ENCODE measurements at regions not wholly inside any gene's neighbourhood (a gene's known extent, or its start where the extent isn't known, plus 50 kb on each side); places are given as distances from the start of the nearest gene placed in this dataset.

DNA sequence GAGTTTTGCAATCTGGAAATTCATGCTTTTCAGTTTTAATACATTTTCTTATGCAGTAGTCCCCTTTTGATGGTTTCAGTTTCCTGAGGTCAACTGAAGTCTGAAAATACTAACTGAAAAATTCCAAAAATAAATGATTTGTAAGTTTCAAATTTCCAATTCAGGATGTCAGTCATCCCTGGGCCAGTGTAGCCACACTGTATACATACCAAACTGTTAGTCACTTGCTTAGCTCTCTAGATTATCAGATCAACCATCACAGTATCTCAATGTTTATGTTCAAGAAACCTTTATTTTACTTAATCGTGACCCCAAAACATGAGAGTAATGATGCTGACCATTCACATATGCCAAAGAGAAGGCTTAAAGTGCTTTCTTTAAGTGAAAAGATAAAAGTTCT lies 715.5 kb downstream of the GBE1 start:
- DNase-seq (ENCODE audit: low spot score) = no peak

DNA sequence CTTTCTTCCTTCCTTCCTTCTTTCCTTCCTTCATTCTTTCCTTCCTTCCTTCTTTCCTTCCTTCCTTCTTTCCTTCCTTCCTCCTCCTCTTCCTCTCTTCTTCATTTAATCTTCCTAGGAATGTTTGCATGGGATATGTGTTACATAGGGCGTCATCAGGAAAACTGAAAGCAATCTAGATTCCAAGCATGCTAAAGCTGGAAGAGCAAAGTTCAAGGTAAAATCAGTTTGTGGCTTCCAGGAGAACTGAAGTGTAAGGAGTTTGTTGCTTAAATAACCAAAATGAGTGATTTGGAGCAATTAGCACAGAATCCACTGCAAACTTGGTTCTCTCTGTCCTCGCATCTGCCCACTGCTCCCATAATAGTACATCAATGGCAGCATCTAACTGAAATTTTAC lies 716.2 kb downstream of the GBE1 start:
- no peak for DNase-seq (ENCODE audit: low spot score)

DNA sequence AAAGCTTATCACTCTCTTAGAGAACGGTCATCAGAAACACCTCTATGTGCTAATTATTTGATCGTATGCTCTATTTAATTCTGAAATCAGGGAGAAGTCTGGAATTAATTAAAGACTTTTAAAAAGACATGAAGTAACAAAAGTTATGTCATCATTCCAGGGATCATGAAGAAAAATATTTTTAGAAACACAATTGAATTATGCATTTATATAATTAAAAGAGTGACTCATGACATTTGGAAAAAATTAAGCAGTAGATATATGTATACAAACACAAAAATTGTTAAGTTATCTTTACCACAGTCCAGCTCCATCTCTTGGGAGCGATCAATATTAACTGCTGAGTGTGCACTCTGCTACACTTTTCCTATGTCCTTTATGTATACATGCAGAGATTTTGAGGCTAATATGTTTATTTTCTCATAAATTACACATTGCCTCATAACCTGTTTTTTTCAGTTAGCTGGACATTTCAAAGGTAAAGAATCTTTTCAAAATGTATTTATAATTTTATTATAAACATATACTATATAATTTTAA lies 717.7 kb downstream of the GBE1 start:
- no peak for DNase-seq (ENCODE audit: low spot score)

- no peak for DNase-seq (ENCODE audit: low spot score)
Measured at GRCh38 chr3:81043009-81043408, 718.4 kb downstream of the GBE1 start.

DNA sequence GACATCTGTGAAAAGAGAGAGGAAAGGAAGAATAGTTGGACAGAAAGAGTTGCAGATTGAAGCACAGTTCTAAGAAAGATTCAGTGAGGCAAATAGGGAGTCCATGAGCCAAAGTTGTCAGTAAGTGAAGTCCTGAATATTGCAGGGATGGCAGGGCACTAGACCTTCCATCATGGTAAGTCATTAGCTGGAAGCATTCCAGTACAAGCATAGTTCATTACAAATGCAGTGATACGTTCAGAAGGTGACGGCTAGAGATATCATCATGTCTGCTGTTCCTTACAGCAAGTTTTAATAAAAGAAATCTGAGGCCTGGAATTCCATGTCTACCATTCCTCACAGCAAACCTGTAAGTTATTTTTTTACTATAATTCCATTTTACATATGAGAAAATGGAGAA lies 720.1 kb downstream of the GBE1 start:
- no peak for DNase-seq (ENCODE audit: low spot score)

GRCh38 chr3:81040107-81040506 lies 721.3 kb downstream of the GBE1 start:
- no peak for DNase-seq (ENCODE audit: low spot score)

- no peak for DNase-seq (ENCODE audit: low spot score)
Measured at GRCh38 chr3:81033684-81034083, 727.8 kb downstream of the GBE1 start.

DNA sequence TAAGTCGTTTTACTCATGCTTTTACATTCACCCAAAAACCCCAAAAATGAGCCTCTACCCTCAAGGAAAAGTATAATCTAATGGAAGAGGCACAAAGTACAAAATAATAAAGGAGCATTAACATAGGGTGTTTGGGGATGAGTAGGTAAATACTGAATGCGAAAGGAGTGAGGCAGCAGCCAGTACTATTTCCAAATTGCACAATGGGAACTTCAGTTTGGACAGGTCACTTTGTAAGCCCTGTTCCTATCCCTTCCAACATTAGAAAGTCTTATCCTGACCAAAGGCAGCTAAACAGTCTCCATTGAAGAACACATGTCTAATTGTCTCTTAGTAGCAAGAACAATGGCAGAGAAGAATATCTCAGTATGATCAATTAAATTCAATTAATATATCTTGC lies 728.3 kb downstream of the GBE1 start:
- DNase-seq (ENCODE audit: low spot score) = no peak

DNA sequence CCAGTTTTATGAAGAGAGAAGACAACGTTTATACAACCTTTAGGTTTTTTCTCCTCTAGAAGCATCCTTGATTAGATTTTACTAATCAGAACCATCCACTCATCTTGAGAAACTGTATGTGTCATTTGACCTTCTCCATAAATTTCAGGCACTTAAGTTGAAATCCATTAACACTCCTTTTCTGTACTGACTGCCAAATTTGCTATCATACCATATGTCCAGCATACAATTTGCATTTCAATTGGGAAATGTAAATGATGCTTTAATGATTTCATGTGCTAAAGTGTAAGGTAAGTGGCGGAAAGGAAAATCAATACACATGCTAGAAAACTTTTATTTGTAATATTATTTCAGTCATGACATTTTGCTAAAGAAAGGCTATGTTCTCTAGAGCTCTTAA lies 731.6 kb downstream of the GBE1 start:
- no peak for DNase-seq (ENCODE audit: low spot score)

DNA sequence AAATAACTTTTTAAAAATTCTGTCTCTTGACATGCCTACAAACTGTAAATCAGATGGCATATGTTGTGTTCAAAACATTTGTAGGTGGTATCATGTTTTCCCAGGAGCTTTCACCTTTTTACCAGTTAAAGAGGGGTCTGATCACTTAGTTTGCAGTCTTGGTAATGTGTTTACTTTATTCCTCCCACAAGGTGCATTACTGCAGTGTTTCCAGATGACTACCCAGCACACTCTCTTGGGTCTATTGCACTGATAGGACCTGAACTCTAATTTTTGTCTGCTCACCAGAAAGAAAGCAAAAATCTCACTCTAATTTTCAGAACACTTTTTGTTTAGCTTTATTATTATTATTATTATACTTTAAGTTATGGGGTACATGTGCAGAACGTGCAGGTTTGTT lies 734.1 kb downstream of the GBE1 start:
- no peak for DNase-seq (ENCODE audit: low spot score)

- DNase-seq (ENCODE audit: low spot score) = no peak
Measured at GRCh38 chr3:81024560-81024959, 736.9 kb downstream of the GBE1 start.

DNA sequence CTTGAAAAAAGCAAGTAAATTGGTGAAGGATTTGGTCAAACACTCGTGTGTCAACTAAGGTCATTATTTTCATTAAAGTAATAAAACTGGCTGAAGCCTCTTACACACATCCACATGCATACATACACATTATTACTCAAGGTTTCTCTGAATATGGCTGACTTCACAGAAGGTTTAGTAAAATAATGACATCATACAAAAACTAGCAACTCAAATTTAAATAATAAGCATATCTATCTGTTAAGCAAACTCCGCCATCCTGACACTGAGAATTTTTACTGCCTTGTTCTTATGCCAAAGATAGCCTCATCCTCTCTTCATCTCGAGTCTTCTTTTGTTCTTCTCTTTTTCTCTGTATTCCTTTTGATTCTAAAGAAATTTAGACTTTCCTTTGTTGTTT lies 739.1 kb downstream of the GBE1 start:
- DNase-seq (ENCODE audit: low spot score) = no peak

DNA sequence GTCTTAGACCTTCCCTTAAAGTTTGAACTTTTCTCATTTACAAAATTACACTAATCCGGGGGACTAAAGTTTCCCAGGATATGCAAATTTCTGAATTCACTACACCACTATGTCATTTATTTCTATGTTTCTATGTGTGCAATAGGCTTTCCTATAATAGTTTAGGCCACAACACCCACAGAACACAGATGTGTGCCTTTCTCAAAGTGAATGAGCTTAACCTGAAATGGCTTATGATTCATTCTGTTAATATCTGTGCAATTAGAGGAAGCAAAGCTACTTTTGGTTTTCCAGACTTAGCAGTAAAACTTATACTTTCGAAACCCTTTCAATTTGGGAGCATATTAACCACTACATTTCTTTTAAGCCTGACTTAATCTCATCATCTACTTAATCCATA lies 748.1 kb downstream of the GBE1 start:
- no peak for DNase-seq (ENCODE audit: low spot score)

DNA sequence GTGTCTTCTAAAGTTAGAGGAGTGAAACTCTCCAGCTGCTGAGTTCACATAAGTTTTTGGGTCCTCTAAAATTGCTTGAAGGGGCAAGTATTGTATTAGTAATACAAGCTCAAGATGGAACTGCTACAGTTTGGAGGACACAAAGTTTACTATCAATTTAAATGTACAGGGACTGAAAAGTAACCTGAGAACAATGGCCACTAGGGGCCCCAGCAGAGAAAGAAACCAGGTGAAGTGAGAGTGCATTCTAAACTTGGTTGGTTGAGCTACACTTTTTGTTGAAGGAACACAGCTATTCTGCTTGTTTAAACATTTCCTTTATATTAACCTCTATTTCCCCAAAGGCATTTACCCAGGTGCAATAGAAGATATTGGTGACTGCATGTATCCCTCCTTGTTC lies 755.5 kb downstream of the GBE1 start:
- no peak for DNase-seq (ENCODE audit: low spot score)

DNA sequence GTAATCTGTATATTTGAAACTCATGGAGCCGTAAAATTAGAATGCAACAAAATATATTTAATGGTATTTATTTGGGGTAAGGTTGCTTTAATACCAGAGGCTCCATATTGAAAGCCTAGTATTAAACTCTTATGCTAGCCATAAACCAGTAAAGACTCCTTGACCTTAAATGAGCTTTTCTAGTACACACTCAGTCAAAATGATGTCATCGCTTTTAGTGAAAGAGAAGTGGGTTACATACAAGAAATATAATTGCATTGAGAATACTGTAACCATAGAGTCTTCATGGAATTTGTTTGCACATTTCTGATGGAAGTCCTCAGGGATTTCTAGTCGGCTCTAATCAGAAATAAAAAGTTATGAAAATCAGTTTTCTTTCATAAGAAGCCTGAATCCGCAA lies 757.6 kb downstream of the GBE1 start:
- no peak for DNase-seq (ENCODE audit: low spot score)

GRCh38 chr3:81003008-81003645 lies 758.3 kb downstream of the GBE1 start:
- no peak for DNase-seq (ENCODE audit: low spot score)

- no peak for DNase-seq (ENCODE audit: low spot score)
Measured at GRCh38 chr3:80999481-80999880, 762.0 kb downstream of the GBE1 start.

- DNase-seq (ENCODE audit: low spot score) = no peak
Measured at GRCh38 chr3:80998022-80998421, 763.4 kb downstream of the GBE1 start.

DNA sequence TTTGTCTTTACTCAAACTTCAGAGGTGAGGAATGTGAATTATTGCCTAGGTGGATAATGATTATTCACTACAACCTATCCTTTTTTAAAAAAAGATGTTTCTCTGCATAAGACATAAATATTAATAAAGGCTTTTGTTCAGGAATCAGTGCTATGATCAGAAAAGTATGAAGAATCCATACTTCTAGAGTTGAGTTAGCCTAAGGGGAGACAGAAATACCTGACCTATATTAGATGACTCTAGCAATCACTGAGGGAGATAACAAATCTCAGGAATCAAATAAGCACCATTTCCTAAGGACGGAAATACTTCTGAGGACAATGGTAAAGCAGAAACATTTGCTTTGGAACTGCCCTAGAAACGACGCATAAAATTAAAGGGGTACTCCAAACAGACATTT lies 763.8 kb downstream of the GBE1 start:
- DNase-seq (ENCODE audit: low spot score) = no peak

- no peak for DNase-seq (ENCODE audit: low spot score)
Measured at GRCh38 chr3:80994767-80995166, 766.7 kb downstream of the GBE1 start.

GRCh38 chr3:80994085-80994665 lies 767.3 kb downstream of the GBE1 start:
- DNase-seq (ENCODE audit: low spot score) = no peak

DNA sequence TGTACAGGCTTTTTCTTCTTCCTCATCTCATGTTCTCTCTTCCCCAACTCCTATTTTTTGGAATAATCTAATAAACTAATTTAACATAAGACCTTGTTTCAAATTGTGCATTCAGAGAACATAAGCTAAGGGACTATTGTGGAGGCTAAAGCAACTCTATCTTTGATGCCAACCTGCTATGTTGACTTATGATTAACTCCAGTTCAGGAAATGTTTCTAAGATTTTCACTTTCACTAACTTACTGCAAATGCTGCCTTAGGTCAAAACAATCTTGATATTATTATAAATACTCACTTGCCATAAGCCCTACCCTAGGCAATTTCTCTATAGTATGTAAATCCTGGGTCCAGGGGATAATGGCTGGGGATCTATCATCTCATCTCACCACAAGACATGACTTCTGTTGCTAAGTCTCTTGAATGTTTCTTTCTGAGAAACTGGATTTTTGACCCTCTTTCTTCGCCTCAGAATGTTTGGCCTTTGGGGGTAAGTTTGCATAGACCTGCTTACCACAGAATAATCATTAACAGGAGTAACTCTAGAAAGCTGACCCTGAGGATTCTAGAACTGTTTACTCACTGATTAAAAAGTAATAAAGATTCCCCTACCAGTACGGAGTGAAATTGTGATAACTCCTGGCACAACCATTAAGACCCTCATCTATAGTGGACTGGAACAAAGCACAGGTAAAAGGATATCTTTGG lies 768.1 kb downstream of the GBE1 start:
- no peak for DNase-seq (ENCODE audit: low spot score)

- DNase-seq (ENCODE audit: low spot score) = no peak
Measured at GRCh38 chr3:80983753-80984152, 777.7 kb downstream of the GBE1 start.

Measured in AG08396 (cell line).